ENCODE measurements at regions not wholly inside any gene's neighbourhood (a gene's known extent, or its start where the extent isn't known, plus 50 kb on each side); places are given as distances from the start of the nearest gene placed in this dataset.

GRCh38 chr16:65515193-65515592 is 393.3 kb upstream of the CDH11 start:
- no peaks in the 10 kb centered on the region for H3K36me3 Mint-ChIP-seq (ENCODE audit: low read depth)
- no peaks in the 10 kb centered on the region for H3K27me3 Mint-ChIP-seq (ENCODE audit: low read depth)
- H3K27ac Mint-ChIP-seq (ENCODE audit: unreplicated experiment) = peak overlapping the region; percentile 75
- H3K9me3 Mint-ChIP-seq (ENCODE audit: low read depth) = peaks cover 4% of the 10 kb centered on the region
- TF ChIP-seq, protein P1, sequence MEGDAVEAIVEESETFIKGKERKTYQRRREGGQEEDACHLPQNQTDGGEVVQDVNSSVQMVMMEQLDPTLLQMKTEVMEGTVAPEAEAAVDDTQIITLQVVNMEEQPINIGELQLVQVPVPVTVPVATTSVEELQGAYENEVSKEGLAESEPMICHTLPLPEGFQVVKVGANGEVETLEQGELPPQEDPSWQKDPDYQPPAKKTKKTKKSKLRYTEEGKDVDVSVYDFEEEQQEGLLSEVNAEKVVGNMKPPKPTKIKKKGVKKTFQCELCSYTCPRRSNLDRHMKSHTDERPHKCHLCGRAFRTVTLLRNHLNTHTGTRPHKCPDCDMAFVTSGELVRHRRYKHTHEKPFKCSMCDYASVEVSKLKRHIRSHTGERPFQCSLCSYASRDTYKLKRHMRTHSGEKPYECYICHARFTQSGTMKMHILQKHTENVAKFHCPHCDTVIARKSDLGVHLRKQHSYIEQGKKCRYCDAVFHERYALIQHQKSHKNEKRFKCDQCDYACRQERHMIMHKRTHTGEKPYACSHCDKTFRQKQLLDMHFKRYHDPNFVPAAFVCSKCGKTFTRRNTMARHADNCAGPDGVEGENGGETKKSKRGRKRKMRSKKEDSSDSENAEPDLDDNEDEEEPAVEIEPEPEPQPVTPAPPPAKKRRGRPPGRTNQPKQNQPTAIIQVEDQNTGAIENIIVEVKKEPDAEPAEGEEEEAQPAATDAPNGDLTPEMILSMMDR (IDR thresholded peaks at IDR 0.05) = no peak
- H3K4me1 Mint-ChIP-seq (ENCODE audit: low read depth) = peaks cover 58% of the 10 kb centered on the region
- no peak for DNase-seq (ENCODE audit: low spot score)
- H3K4me3 Mint-ChIP-seq (ENCODE audit: unreplicated experiment) = no peak overlapping the region

DNA sequence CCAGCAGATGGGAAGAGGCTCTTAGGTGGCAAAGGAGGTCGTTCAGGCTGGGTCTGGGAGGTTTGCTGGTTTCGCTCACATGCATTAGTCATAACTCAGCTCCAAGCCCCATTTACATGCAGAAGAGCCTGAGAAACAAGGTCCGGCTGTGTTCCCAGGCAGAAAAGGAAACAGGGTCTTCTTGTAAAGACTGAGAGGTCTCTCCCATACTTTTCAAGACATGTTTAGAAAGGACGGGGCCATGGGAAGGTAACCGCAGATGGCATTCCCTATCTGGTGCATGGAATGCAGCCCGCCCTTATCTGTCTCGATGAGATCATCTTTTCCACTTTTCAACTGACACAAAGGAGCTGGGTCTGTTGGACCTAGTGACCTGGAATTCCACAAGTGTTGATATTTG is 389.0 kb upstream of the CDH11 start:
- Mint-ChIP-seq H3K36me3 (ENCODE audit: low read depth) (no peaks in the 10 kb centered on the region), H3K4me3 (ENCODE audit: unreplicated experiment) (peak overlapping the region; percentile 37), H3K9me3 (ENCODE audit: low read depth) (peaks cover 4% of the 10 kb centered on the region), H3K27ac (ENCODE audit: unreplicated experiment) (peak overlapping the region; percentile 94), H3K27me3 (ENCODE audit: low read depth) (no peaks in the 10 kb centered on the region), H3K4me1 (ENCODE audit: low read depth) (peaks cover 54% of the 10 kb centered on the region)
- TF ChIP-seq, protein P1 (IDR thresholded peaks at IDR 0.05) = no peak
- no peak for DNase-seq (ENCODE audit: low spot score)

GRCh38 chr16:65510241-65510640 is 388.4 kb upstream of the CDH11 start:
- H3K27me3 Mint-ChIP-seq (ENCODE audit: low read depth) = no peaks in the 10 kb centered on the region
- peak overlapping the region; percentile 37 for H3K4me3 Mint-ChIP-seq (ENCODE audit: unreplicated experiment)
- H3K4me1 Mint-ChIP-seq (ENCODE audit: low read depth) = peaks cover 47% of the 10 kb centered on the region
- TF ChIP-seq, protein P1 (IDR thresholded peaks at IDR 0.05) = no peak
- DNase-seq (ENCODE audit: low spot score) = no peak
- peak overlapping the region; percentile 94 for H3K27ac Mint-ChIP-seq (ENCODE audit: unreplicated experiment)
- no peaks in the 10 kb centered on the region for H3K9me3 Mint-ChIP-seq (ENCODE audit: low read depth)
- no peaks in the 10 kb centered on the region for H3K36me3 Mint-ChIP-seq (ENCODE audit: low read depth)

GRCh38 chr16:65509172-65509571 is 387.3 kb upstream of the CDH11 start:
- TF ChIP-seq, protein P1 (IDR thresholded peaks at IDR 0.05) = no peak
- no peak overlapping the region for H3K4me3 Mint-ChIP-seq (ENCODE audit: unreplicated experiment)

DNA sequence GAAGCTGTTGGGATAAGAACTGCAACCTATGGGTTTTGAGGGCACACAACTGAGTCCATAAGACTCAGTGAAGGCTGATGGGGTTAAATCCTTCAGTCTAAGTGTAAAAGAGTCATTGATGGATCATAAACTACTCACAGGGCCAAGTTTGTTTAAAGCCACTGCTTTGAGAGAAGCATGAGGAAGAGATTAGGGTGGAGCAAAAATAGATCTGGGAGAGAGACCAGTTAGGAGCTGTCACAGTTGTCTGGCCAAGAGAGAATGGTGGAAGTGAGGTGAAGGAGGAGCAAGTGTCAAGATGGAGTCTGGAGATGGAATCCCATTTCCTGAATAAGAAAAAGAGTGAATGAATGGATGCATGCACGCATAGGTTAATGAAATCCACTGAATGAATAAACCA is 379.1 kb upstream of the CDH11 start:
- no peaks in the 10 kb centered on the region for H3K4me1 Mint-ChIP-seq (ENCODE audit: low read depth)
- DNase-seq (ENCODE audit: low spot score) = no peak
- H3K36me3 Mint-ChIP-seq (ENCODE audit: low read depth) = no peaks in the 10 kb centered on the region
- TF ChIP-seq, protein P1 (IDR thresholded peaks at IDR 0.05) = no peak
- H3K27me3 Mint-ChIP-seq (ENCODE audit: low read depth) = no peaks in the 10 kb centered on the region
- no peak overlapping the region for H3K4me3 Mint-ChIP-seq (ENCODE audit: unreplicated experiment)
- no peak overlapping the region for H3K27ac Mint-ChIP-seq (ENCODE audit: unreplicated experiment)
- no peaks in the 10 kb centered on the region for H3K9me3 Mint-ChIP-seq (ENCODE audit: low read depth)

More at GRCh38 chr16:65509172-65509571, 387.3 kb upstream of the CDH11 start:
- no peak overlapping the region for H3K27ac Mint-ChIP-seq (ENCODE audit: unreplicated experiment)
- H3K4me1 Mint-ChIP-seq (ENCODE audit: low read depth) = peaks cover 37% of the 10 kb centered on the region
- no peaks in the 10 kb centered on the region for H3K36me3 Mint-ChIP-seq (ENCODE audit: low read depth)
- no peaks in the 10 kb centered on the region for H3K27me3 Mint-ChIP-seq (ENCODE audit: low read depth)
- DNase-seq (ENCODE audit: low spot score) = no peak
- no peaks in the 10 kb centered on the region for H3K9me3 Mint-ChIP-seq (ENCODE audit: low read depth)
